A549 (cell line): ENCODE measurements at regions not wholly inside any gene's neighbourhood (a gene's known extent, or its start where the extent isn't known, plus 50 kb on each side); places are given as distances from the start of the nearest gene placed in this dataset.

Source experiments
- ATAC-seq, 2 experiments: fragments of 200-7000 bp in 1 of 2; fragments of >200 bp in 1 of 2; cut with Nextera tagmentation in 1 of 2; cut with Tn5 transposase in 1 of 2; 3 replicates each; pipeline versions ENCODE4 v1.8.0 to v1.9.1; 2018 to 2020; ENCODE audit warnings: mild to moderate bottlenecking in 1 of 2, moderate library complexity in 1 of 2
- CTCF ChIA-PET: fragments of 300-600 bp; sonication (Branson Sonifier 250); formaldehyde crosslinking; extraction: SDS; loops from one replicate; lab custom pipeline; 2021; ENCODE audit warnings: antibody characterized with exemption, inconsistent platforms; lab: Yijun Ruan, JAX
- POLR2A ChIA-PET: fragments of 350-600 bp; formaldehyde crosslinking; extraction: SDS; loops from one replicate; lab custom pipeline; 2021; ENCODE audit warnings: antibody characterized with exemption, inconsistent platforms; lab: Yijun Ruan, JAX
- DNase-seq, 2 experiments: peaks; one replicate each; pipeline versions ENCODE4 v3.0.0 to v3.0.0-alpha.2; 2011 to 2016; ENCODE audit warnings: low read depth in 1 of 2, low spot score in 1 of 2
- FAIRE-seq: peaks from 2 replicates; lab custom pipeline; 2011; peaks lifted over from hg19 to GRCh38; lab: Jason Lieb, UNC
- H3K27ac ChIP-seq, 2 experiments: fragments of >200 bp; sonication (Bioruptor Twin); formaldehyde crosslinking; 3 replicates each; pipeline ENCODE4 v1.5.1; 2016 to 2017
- H3K4me1 ChIP-seq: fragments of >200 bp; sonication (Bioruptor Twin); formaldehyde crosslinking; 3 replicates; pipeline ENCODE4 v1.6.1; 2016
- H3K4me2 ChIP-seq: fragments of >200 bp; sonication (Bioruptor Twin); formaldehyde crosslinking; 3 replicates; pipeline ENCODE4 v1.6.1; 2016
- H3K4me3 ChIP-seq: fragments of >200 bp; sonication (Bioruptor Twin); formaldehyde crosslinking; 3 replicates; pipeline ENCODE4 v1.5.1; 2016
- H3K9me3 ChIP-seq: fragments of >200 bp; sonication (Bioruptor Twin); formaldehyde crosslinking; 3 replicates; pipeline ENCODE4 v1.6.1; 2016
- BHLHE40 ChIP-seq: IDR thresholded peaks from 2 replicates; pipeline ENCODE4 v1.6.1; 2012; ENCODE audit warnings: low read depth, low read length, inconsistent platforms
- CBX2 ChIP-seq: fragments of 200-600 bp; sonication (generic); IDR thresholded peaks from 2 replicates; pipeline ENCODE4 v1.6.1; 2016; ENCODE audit warnings: low read depth, mild to moderate bottlenecking, borderline replicate concordance
- EP300 ChIP-seq, 2 experiments: fragments of >200 bp; sonication (Bioruptor Twin); formaldehyde crosslinking; IDR thresholded peaks; 2 replicates in 1 of 2; 3 replicates in 1 of 2; pipeline ENCODE4 v1.6.1; 2016 to 2017
- ESRRA ChIP-seq: fragments of 150-350 bp; IDR thresholded peaks from 2 replicates; pipeline ENCODE4 v1.6.1; 2014; ENCODE audit warnings: mild to moderate bottlenecking, low read length, borderline replicate concordance
- FOXS1 ChIP-seq: fragments of 250-450 bp; sonication (Bioruptor Pico); IDR thresholded peaks from 2 replicates; pipeline ENCODE4 v1.5.0; 2020; ENCODE audit warnings: mild to moderate bottlenecking, moderate library complexity
- HOXA7 ChIP-seq: fragments of 250-450 bp; sonication (Bioruptor Pico); IDR thresholded peaks from 2 replicates; pipeline ENCODE4 v1.5.0; 2020; ENCODE audit warnings: mild to moderate bottlenecking, moderate library complexity
- HOXB13 ChIP-seq: fragments of 250-450 bp; sonication (Bioruptor Pico); IDR thresholded peaks from 2 replicates; pipeline ENCODE4 v1.5.0; 2020; ENCODE audit warnings: low read depth, mild to moderate bottlenecking, moderate library complexity
- JUN ChIP-seq, 2 experiments: fragments of >200 bp; sonication (Bioruptor Twin); formaldehyde crosslinking; IDR thresholded peaks; 2 replicates in 1 of 2; 3 replicates in 1 of 2; pipeline ENCODE4 v1.6.1; 2016 to 2017
- KDM5A ChIP-seq: fragments of 200-600 bp; sonication (generic); IDR thresholded peaks from 2 replicates; pipeline ENCODE4 v1.6.1; 2016; ENCODE audit warnings: antibody characterized with exemption, mild to moderate bottlenecking
- MAZ ChIP-seq: fragments of 150-350 bp; IDR thresholded peaks from 2 replicates; pipeline ENCODE4 v1.6.1; 2014; ENCODE audit warnings: antibody characterized with exemption, low read depth, low read length, borderline replicate concordance
- MYC ChIP-seq: IDR thresholded peaks from 2 replicates; pipeline ENCODE4 v1.6.1; 2012; ENCODE audit warnings: mild to moderate bottlenecking, inconsistent platforms, low read length, improper control_type of control experiment, borderline replicate concordance
- NFE2L2 ChIP-seq: fragments of 150-350 bp; conservative IDR thresholded peaks from 2 replicates; pipeline ENCODE4 v1.6.1; 2014; ENCODE audit warnings: low read length
- NPAS2 ChIP-seq: fragments of 250-450 bp; sonication (Bioruptor Pico); IDR thresholded peaks from 2 replicates; pipeline ENCODE4 v1.8.0; 2022; ENCODE audit warnings: mild to moderate bottlenecking, moderate library complexity, borderline replicate concordance
- POLR2A ChIP-seq: IDR thresholded peaks from 2 replicates; pipeline ENCODE4 v1.6.1; 2012; ENCODE audit warnings: mild to moderate bottlenecking, low read length
- RARB ChIP-seq: fragments of 250-450 bp; sonication (Bioruptor Pico); IDR thresholded peaks from 2 replicates; pipeline ENCODE4 v1.8.0; 2021; ENCODE audit warnings: mild to moderate bottlenecking, moderate library complexity
- RCOR1 ChIP-seq: fragments of 150-350 bp; IDR thresholded peaks from 2 replicates; pipeline ENCODE4 v1.6.1; 2014; ENCODE audit warnings: antibody characterized with exemption, low read length, low read depth
- RFX5 ChIP-seq: fragments of 450-650 bp; IDR thresholded peaks from 2 replicates; pipeline ENCODE4 v1.7.1; 2014; ENCODE audit warnings: antibody characterized with exemption, mild to moderate bottlenecking, moderate library complexity
- TP53 ChIP-seq: fragments of 250-450 bp; sonication (Bioruptor Pico); IDR thresholded peaks from 2 replicates; pipeline ENCODE4 v1.5.0; 2021; ENCODE audit warnings: mild to moderate bottlenecking, moderate library complexity
- ZNF302 ChIP-seq: fragments of 250-450 bp; sonication (Bioruptor Pico); IDR thresholded peaks from 2 replicates; pipeline ENCODE4 v1.9.0; 2021; ENCODE audit warnings: inconsistent platforms, mild to moderate bottlenecking, moderate library complexity
- ZSCAN20 ChIP-seq: fragments of 250-450 bp; sonication (Bioruptor Pico); IDR thresholded peaks from 2 replicates; pipeline ENCODE4 v1.8.0; 2022; ENCODE audit warnings: mild to moderate bottlenecking, moderate library complexity
- WGBS: methylation state at CpG from one replicate; pipeline ENCODE4 v1.1.6; 2017; ENCODE audit errors: missing lambda C conversion rate; 5-methylcytosine and 5-hydroxymethylcytosine counted together
- TF ChIP-seq, protein P1 (sequence below): fragments of >200 bp; sonication (Bioruptor Twin); formaldehyde crosslinking; IDR thresholded peaks from 2 replicates; pipeline ENCODE4 v1.6.1; 2016
- TF ChIP-seq, protein P2 (sequence below): fragments of 150-350 bp; IDR thresholded peaks from 2 replicates; pipeline ENCODE4 v1.6.1; 2014; ENCODE audit warnings: low read depth, mild to moderate bottlenecking, low read length

DNA sequence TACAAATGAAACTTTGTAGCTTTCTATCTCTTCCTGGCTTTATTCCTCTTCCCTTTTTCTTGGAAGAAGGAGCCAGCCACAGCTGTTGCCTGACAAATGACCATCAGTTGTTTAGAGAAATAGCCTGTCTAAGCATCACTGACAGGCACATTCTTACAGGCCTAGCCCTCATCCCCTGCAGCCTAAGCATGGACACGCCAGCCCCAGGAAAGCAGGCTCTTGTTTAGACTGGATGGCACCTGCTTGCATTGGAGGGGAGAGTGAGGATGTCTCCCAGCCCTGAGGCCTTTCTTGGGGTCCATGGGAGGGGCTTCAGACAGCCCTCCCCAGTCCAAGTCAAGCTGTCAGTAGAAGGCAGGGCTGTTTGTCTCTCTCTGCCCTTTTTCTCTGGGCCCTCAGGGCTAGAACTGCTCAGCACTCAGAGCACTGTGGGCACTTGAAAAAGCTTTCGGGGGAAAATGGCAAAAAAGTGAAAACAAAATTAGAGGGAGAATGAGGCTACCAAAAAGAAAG lies 282.5 kb upstream of the PLXNA2 start:
- CTCF ChIA-PET, result interaction anchor here (0.6 kb wide), 1 partner anchor 641 kb away, joined by 3 read pairs; no protein-coding TSS in a partner anchor
- H3K27ac ChIP-seq, result no peak overlapping the region
- ATAC-seq, result no peak

DNA sequence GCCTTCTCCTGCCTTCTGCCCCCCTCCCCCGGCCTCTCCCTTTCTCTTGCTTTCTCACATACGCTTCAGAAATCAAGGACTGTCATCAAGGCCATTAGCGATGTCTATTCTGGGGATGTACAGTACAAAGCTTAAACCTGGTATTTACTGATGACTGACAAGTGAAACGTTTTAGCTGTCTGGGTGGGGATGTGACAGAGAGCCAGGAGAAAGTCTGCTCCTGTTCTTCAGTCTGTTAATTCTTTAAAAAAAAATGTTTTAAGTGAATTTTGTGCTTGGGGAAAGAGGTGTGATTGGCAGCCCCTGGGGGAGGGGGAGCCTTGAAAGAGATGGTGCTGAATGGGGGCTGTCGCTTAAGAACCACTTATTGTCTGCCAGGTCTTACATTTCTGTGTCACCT lies 283.0 kb upstream of the PLXNA2 start:
- 21% methylated on average over 5 of the region's 5 CpGs for WGBS
- FAIRE-seq (no peak), DNase-seq (no peak), ATAC-seq (no peak)
- CTCF ChIA-PET, result no interaction called here
- Histone ChIP-seq H3K4me3 (no peak overlapping the region), H3K27ac (no peak overlapping the region), H3K9me3 (no peaks in the 10 kb centered on the region), H3K4me2 (no peak overlapping the region), H3K4me1 (no peaks in the 10 kb centered on the region)
- no peak for TF ChIP-seq MYC
- no peak for TF ChIP-seq CBX2
- POLR2A ChIA-PET, result no interaction called here

More for the DNA sequence above, 282.5 kb upstream of the PLXNA2 start:
- TF ChIP-seq HOXA7 (CRISPR knock-in tag), result no peak
- TF ChIP-seq NFE2L2, result no peak
- no peak for TF ChIP-seq FOXS1 (CRISPR knock-in tag)
- no peak for TF ChIP-seq JUN (IDR thresholded peaks at IDR 0.05)
- TF ChIP-seq, protein P1, sequence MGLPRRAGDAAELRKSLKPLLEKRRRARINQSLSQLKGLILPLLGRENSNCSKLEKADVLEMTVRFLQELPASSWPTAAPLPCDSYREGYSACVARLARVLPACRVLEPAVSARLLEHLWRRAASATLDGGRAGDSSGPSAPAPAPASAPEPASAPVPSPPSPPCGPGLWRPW, result no peak
- no peak for TF ChIP-seq NPAS2
- TF ChIP-seq, all 56 proteins: peak for 0
- FAIRE-seq (no peak), DNase-seq (no peak)
- H3K4me2 ChIP-seq, result no peak overlapping the region
- no peaks in the 10 kb centered on the region for H3K9me3 ChIP-seq
- 13% methylated on average over 2 of the region's 2 CpGs for WGBS
- POLR2A ChIA-PET, result no interaction called here
- no peaks in the 10 kb centered on the region for H3K4me1 ChIP-seq
- no peak overlapping the region for H3K4me3 ChIP-seq

DNA sequence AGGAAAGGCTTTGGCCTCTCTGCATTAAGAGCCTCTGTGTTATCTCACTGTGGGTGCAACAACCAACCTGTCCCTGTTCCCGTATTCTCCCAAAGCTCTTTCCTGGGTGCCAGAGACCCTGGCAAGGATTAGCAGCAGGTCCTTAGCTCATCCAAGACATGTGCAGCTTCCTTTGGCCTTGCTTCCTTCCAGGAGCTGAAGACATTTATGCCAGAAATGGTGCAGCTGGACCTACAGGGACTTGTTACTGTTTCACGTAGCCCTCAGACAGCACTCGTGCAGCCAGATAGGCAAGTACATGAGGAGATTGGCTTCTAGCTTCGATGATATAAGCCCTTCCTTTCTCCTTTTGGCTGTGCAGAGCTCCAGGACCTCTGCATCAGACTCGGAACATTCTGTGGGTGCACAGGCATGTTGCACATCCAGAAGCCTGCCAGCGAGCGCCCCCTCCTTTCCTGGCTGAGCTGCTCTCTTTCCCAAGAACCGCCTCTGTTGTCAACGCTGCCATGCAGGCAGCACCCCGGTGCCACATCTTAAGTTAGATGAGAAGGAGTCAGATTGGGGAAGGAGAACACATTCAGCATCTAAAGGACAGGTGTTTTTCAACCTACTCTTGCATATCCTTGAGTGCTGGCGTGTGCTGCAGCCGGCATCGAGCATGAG lies 284.5 kb upstream of the PLXNA2 start:
- ChIA-PET POLR2A (no interaction called here), CTCF (no interaction called here)
- ATAC-seq, result no peak; a peak in 1 of 6 replicates
- WGBS, result 14% methylated on average over 13 of the region's 13 CpGs
- H3K4me3 ChIP-seq, result no peak overlapping the region
- FAIRE-seq, result no peak
- no peaks in the 10 kb centered on the region for H3K9me3 ChIP-seq
- TF ChIP-seq POLR2A (no peak), EP300 (IDR thresholded peaks at IDR 0.05) (no peak), RCOR1 (no peak), BHLHE40 (no peak), HOXB13 (no peak), RFX5 (no peak), MAZ (no peak), ZSCAN20 (CRISPR knock-in tag) (no peak), RARB (CRISPR knock-in tag) (no peak), ESRRA (no peak), TP53 (CRISPR knock-in tag) (no peak), KDM5A (no peak), ZNF302 (CRISPR knock-in tag) (no peak), FOXS1 (CRISPR knock-in tag) (no peak)
- TF ChIP-seq, protein P2, sequence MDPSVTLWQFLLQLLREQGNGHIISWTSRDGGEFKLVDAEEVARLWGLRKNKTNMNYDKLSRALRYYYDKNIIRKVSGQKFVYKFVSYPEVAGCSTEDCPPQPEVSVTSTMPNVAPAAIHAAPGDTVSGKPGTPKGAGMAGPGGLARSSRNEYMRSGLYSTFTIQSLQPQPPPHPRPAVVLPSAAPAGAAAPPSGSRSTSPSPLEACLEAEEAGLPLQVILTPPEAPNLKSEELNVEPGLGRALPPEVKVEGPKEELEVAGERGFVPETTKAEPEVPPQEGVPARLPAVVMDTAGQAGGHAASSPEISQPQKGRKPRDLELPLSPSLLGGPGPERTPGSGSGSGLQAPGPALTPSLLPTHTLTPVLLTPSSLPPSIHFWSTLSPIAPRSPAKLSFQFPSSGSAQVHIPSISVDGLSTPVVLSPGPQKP, result no peak
- no peaks in the 10 kb centered on the region for H3K4me1 ChIP-seq
- no peak overlapping the region for H3K27ac ChIP-seq
- H3K4me2 ChIP-seq, result no peak overlapping the region
- no peak for DNase-seq
